ENCODE measurements at regions not wholly inside any gene's neighbourhood (a gene's known extent, or its start where the extent isn't known, plus 50 kb on each side); places are given as distances from the start of the nearest gene placed in this dataset.

GRCh38 chr16:35255816-35256215 lies 1796.4 kb downstream of the TP53TG3F start:
- DNase-seq (ENCODE audit: low read depth in 2 of 2), result no peak

- no peak for DNase-seq (ENCODE audit: low read depth in 2 of 2)
Observed at GRCh38 chr16:35258381-35258780, 1799.0 kb downstream of the TP53TG3F start.

- no peak for DNase-seq (ENCODE audit: low read depth in 2 of 2)
Observed at GRCh38 chr16:35295856-35296255, 1836.4 kb downstream of the TP53TG3F start.

GRCh38 chr16:35296962-35297653 lies 1837.7 kb downstream of the TP53TG3F start:
- DNase-seq (ENCODE audit: low read depth in 2 of 2), result no peak

GRCh38 chr16:35298460-35299243 lies 1839.2 kb downstream of the TP53TG3F start:
- no peak for DNase-seq (ENCODE audit: low read depth in 2 of 2)

- DNase-seq (ENCODE audit: low read depth in 2 of 2), result no peak
Observed at GRCh38 chr16:35302859-35303258, 1843.4 kb downstream of the TP53TG3F start.

GRCh38 chr16:35305476-35305875 lies 1846.1 kb downstream of the TP53TG3F start:
- DNase-seq (ENCODE audit: low read depth in 2 of 2), result no peak

- no peak for DNase-seq (ENCODE audit: low read depth in 2 of 2)
Observed at GRCh38 chr16:35306915-35307314, 1847.5 kb downstream of the TP53TG3F start.

GRCh38 chr16:35308674-35309073 lies 1849.3 kb downstream of the TP53TG3F start:
- no peak for DNase-seq (ENCODE audit: low read depth in 2 of 2)

GRCh38 chr16:35310999-35311398 lies 1851.6 kb downstream of the TP53TG3F start:
- DNase-seq (ENCODE audit: low read depth in 2 of 2), result no peak

GRCh38 chr16:35311475-35311874 lies 1852.1 kb downstream of the TP53TG3F start:
- DNase-seq (ENCODE audit: low read depth in 2 of 2), result no peak

GRCh38 chr16:35314298-35314697 lies 1854.9 kb downstream of the TP53TG3F start:
- no peak for DNase-seq (ENCODE audit: low read depth in 2 of 2)

GRCh38 chr16:35319536-35320192 lies 1860.3 kb downstream of the TP53TG3F start:
- DNase-seq (ENCODE audit: low read depth in 2 of 2), result no peak

GRCh38 chr16:35325936-35326335 lies 1866.5 kb downstream of the TP53TG3F start:
- no peak for DNase-seq (ENCODE audit: low read depth in 2 of 2)

- DNase-seq (ENCODE audit: low read depth in 2 of 2), result no peak
Observed at GRCh38 chr16:35339337-35339736, 1879.9 kb downstream of the TP53TG3F start.

- no peak for DNase-seq (ENCODE audit: low read depth in 2 of 2)
Observed at GRCh38 chr16:35342012-35342411, 1882.6 kb downstream of the TP53TG3F start.

GRCh38 chr16:35344012-35344762 lies 1884.8 kb downstream of the TP53TG3F start:
- no peak for DNase-seq (ENCODE audit: low read depth in 2 of 2)

GRCh38 chr16:35352431-35352830 lies 1893.0 kb downstream of the TP53TG3F start:
- DNase-seq (ENCODE audit: low read depth in 2 of 2), result no peak

- no peak for DNase-seq (ENCODE audit: low read depth in 2 of 2)
Observed at GRCh38 chr16:35363510-35363909, 1904.1 kb downstream of the TP53TG3F start.

- no peak for DNase-seq (ENCODE audit: low read depth in 2 of 2)
Observed at GRCh38 chr16:35364263-35364662, 1904.9 kb downstream of the TP53TG3F start.

- DNase-seq (ENCODE audit: low read depth in 2 of 2), result no peak
Observed at GRCh38 chr16:35365675-35366074, 1906.3 kb downstream of the TP53TG3F start.

- no peak for DNase-seq (ENCODE audit: low read depth in 2 of 2)
Observed at GRCh38 chr16:35370617-35371016, 1911.2 kb downstream of the TP53TG3F start.
